SK-N-SH (cell line): ENCODE measurements at regions not wholly inside any gene's neighbourhood (a gene's known extent, or its start where the extent isn't known, plus 50 kb on each side); places are given as distances from the start of the nearest gene placed in this dataset.

Source experiments
- CTCF ChIA-PET: fragments of 300-600, 350-600 bp; formaldehyde crosslinking; extraction: SDS; loops from one replicate; lab custom pipeline; 2021; lab: Yijun Ruan, JAX
- POLR2A ChIA-PET: fragments of 350-600 bp; sonication (Branson Sonifier 250); formaldehyde crosslinking; extraction: SDS; loops from one replicate; lab custom pipeline; 2020; ENCODE audit warnings: antibody characterized with exemption, inconsistent platforms; lab: Yijun Ruan, JAX
- DNase-seq: peaks from one replicate; pipeline ENCODE4 v3.0.0; 2012
- H2AFZ ChIP-seq: fragments of 200-600 bp; sonication (generic); 2 replicates; pipeline ENCODE4 v1.8.1; 2016; ENCODE audit warnings: antibody characterized with exemption, mild to moderate bottlenecking, low read depth
- H3F3A ChIP-seq: fragments of 200-600 bp; sonication (generic); replicated peaks from 2 replicates; pipeline ENCODE3; 2016; ENCODE audit warnings: antibody characterized with exemption, mild to moderate bottlenecking; ENCODE audit not compliant: insufficient read depth
- H3K27ac ChIP-seq, 2 experiments: fragments of 200-500 bp in 1 of 2; fragments of 200-600 bp in 1 of 2; sonication (Bioruptor generic) in 1 of 2; sonication (generic), shearing (Covaris generic) in 1 of 2; 2 replicates each; pipeline versions ENCODE4 v1.5.1 to v1.6.1; 2014 to 2016; ENCODE audit warnings: low read depth in 2 of 2, inconsistent platforms in 1 of 2, low read length in 1 of 2, mild to moderate bottlenecking in 1 of 2, mixed read lengths in 1 of 2
- H3K27me3 ChIP-seq: fragments of 200-600 bp; sonication (generic), shearing (Covaris generic); 2 replicates; pipeline ENCODE4 v1.6.1; 2016; ENCODE audit warnings: mixed run types; ENCODE audit not compliant: insufficient read depth
- H3K36me3 ChIP-seq, 2 experiments: fragments of 200-500 bp in 1 of 2; fragments of 200-600 bp in 1 of 2; sonication (Bioruptor generic) in 1 of 2; sonication (generic) in 1 of 2; replicated peaks in 1 of 2; 2 replicates each; pipeline versions ENCODE3 to v1.5.1; 2014 to 2016; ENCODE audit warnings: low read length in 1 of 2, mild to moderate bottlenecking in 1 of 2; ENCODE audit not compliant: insufficient read depth in 2 of 2, control insufficient read depth in 1 of 2
- H3K4me1 ChIP-seq, 2 experiments: fragments of 200-500 bp in 1 of 2; fragments of 200-600 bp in 1 of 2; sonication (Bioruptor generic) in 1 of 2; sonication (generic), shearing (Covaris generic) in 1 of 2; 2 replicates each; pipeline versions ENCODE4 v1.5.1 to v1.6.1; 2014 to 2016; ENCODE audit warnings: low read depth in 1 of 2, low read length in 1 of 2, mixed run types in 1 of 2; ENCODE audit not compliant: insufficient read depth in 2 of 2, control insufficient read depth in 1 of 2
- H3K4me2 ChIP-seq: fragments of 200-600 bp; sonication (generic), shearing (Covaris generic); 2 replicates; pipeline ENCODE4 v1.6.1; 2017; ENCODE audit warnings: mixed run types
- H3K4me3 ChIP-seq, 2 experiments: fragments of 200-500 bp in 1 of 2; fragments of 200-600 bp in 1 of 2; sonication (Bioruptor generic) in 1 of 2; sonication (generic), shearing (Covaris generic) in 1 of 2; 2 replicates each; pipeline versions ENCODE4 v1.5.1 to v1.8.1; 2014 to 2016; ENCODE audit warnings: low read depth in 2 of 2, inconsistent platforms in 1 of 2, low read length in 1 of 2, mild to moderate bottlenecking in 1 of 2, mixed read lengths in 1 of 2, moderate library complexity in 1 of 2
- H3K79me2 ChIP-seq: fragments of 200-600 bp; sonication (generic); 2 replicates; pipeline ENCODE4 v1.8.1; 2017; ENCODE audit warnings: mild to moderate bottlenecking; ENCODE audit not compliant: insufficient read depth
- H3K9ac ChIP-seq: fragments of 200-600 bp; sonication (generic); 2 replicates; pipeline ENCODE4 v1.6.1; 2017; ENCODE audit warnings: mixed run types
- H3K9me2 ChIP-seq: fragments of 200-600 bp; sonication (generic); 2 replicates; pipeline ENCODE4 v1.6.1; 2017; ENCODE audit warnings: mixed run types
- H3K9me3 ChIP-seq: fragments of 200-600 bp; sonication (generic); 2 replicates; pipeline ENCODE4 v1.6.1; 2017; ENCODE audit warnings: mixed run types, mild to moderate bottlenecking, moderate library complexity
- H4K20me1 ChIP-seq: fragments of 200-600 bp; sonication (generic); 2 replicates; pipeline ENCODE4 v1.6.1; 2017; ENCODE audit warnings: mild to moderate bottlenecking, mixed run types; ENCODE audit not compliant: insufficient read depth
- CHD2 ChIP-seq: fragments of 150-350 bp; IDR thresholded peaks from 2 replicates; pipeline ENCODE4 v1.6.1; 2018; ENCODE audit warnings: low read length; ENCODE audit not compliant: partially characterized antibody
- EZH2phosphoT487 ChIP-seq: fragments of 200-600 bp; sonication (generic); IDR thresholded peaks from 2 replicates; pipeline ENCODE4 v1.6.1; 2017; ENCODE audit warnings: low read depth, mixed run types, mild to moderate bottlenecking, antibody characterized with exemption, moderate library complexity, borderline replicate concordance
- GATA2 ChIP-seq: sonication (generic); formaldehyde crosslinking; IDR thresholded peaks from 2 replicates; pipeline ENCODE4 v1.5.0; 2020; ENCODE audit warnings: mild to moderate bottlenecking, missing genetic modification reagents
- MEF2A ChIP-seq: IDR thresholded peaks from 2 replicates; pipeline ENCODE4 v1.4.0; 2012; ENCODE audit warnings: low read depth, borderline replicate concordance
- MXI1 ChIP-seq: IDR thresholded peaks from 2 replicates; pipeline ENCODE4 v1.6.1; 2012; ENCODE audit warnings: mild to moderate bottlenecking, low read depth, low read length, improper control_type of control experiment
- NRF1 ChIP-seq: IDR thresholded peaks from 2 replicates; pipeline ENCODE4 v1.6.1; 2012; ENCODE audit warnings: low read depth, mild to moderate bottlenecking, low read length
- POLR2AphosphoS5 ChIP-seq: IDR thresholded peaks from 2 replicates; pipeline ENCODE4 v1.6.1; 2012; ENCODE audit warnings: low read depth, low read length
- TAF1 ChIP-seq: IDR thresholded peaks from 2 replicates; pipeline ENCODE4 v1.6.1; 2012; ENCODE audit warnings: low read depth, mild to moderate bottlenecking, low read length, moderate library complexity, borderline replicate concordance
- TEAD4 ChIP-seq: IDR thresholded peaks from 2 replicates; pipeline ENCODE4 v1.4.0; 2012; ENCODE audit warnings: mild to moderate bottlenecking, borderline replicate concordance; ENCODE audit not compliant: insufficient read depth
- USF2 ChIP-seq: fragments of 150-350 bp; IDR thresholded peaks from 2 replicates; pipeline ENCODE4 v1.6.1; 2017; ENCODE audit warnings: antibody characterized with exemption, low read length, low read depth, borderline replicate concordance
- YY1 ChIP-seq: IDR thresholded peaks from 2 replicates; pipeline ENCODE4 v1.4.0; 2012; ENCODE audit warnings: low read depth, mild to moderate bottlenecking
- ZBTB33 ChIP-seq: IDR thresholded peaks from 2 replicates; pipeline ENCODE4 v1.4.0; 2012; ENCODE audit warnings: low read depth, borderline replicate concordance
- WGBS: methylation state at CpG from one replicate; pipeline ENCODE4 v1.1.6; 2017; ENCODE audit warnings: low lambda C conversion rate; 5-methylcytosine and 5-hydroxymethylcytosine counted together

GRCh38 chr3:180825964-180826363 lies 86.5 kb upstream of the FXR1 start:
- Histone ChIP-seq H3K79me2 (no peaks in the 10 kb centered on the region), H3F3A (no peaks in the 10 kb centered on the region), H2AFZ (no peak overlapping the region), H3K27me3 (no peaks in the 10 kb centered on the region), H3K4me2 (no peak overlapping the region), H4K20me1 (no peaks in the 10 kb centered on the region), H3K27ac (no peak overlapping the region), H3K36me3 (no peaks in the 10 kb centered on the region), H3K4me3 (no peak overlapping the region), H3K4me1 (no peaks in the 10 kb centered on the region), H3K9me3 (no peaks in the 10 kb centered on the region), H3K9me2 (no peaks in the 10 kb centered on the region), H3K9ac (no peak overlapping the region)
- no peak for DNase-seq
- ChIA-PET CTCF (no interaction called here), POLR2A (no interaction called here)
- TF ChIP-seq EZH2phosphoT487 (no peak), POLR2AphosphoS5 (no peak), CHD2 (no peak), USF2 (no peak), TEAD4 (no peak), GATA2 (CRISPR knock-in tag) (no peak), TAF1 (no peak), YY1 (no peak), MEF2A (no peak)
- WGBS, result 60% methylated on average over 2 of the region's 2 CpGs

- Histone ChIP-seq H3K9ac (no peak overlapping the region), H3K36me3 (no peaks in the 10 kb centered on the region), H3K4me2 (no peak overlapping the region), H3K79me2 (no peaks in the 10 kb centered on the region), H3K27ac (no peak overlapping the region), H3K9me3 (no peaks in the 10 kb centered on the region), H4K20me1 (no peaks in the 10 kb centered on the region), H3K27me3 (no peaks in the 10 kb centered on the region), H2AFZ (no peak overlapping the region), H3K4me3 (no peak overlapping the region), H3K9me2 (no peaks in the 10 kb centered on the region), H3K4me1 (no peaks in the 10 kb centered on the region), H3F3A (no peaks in the 10 kb centered on the region)
- no peak for DNase-seq
- 20% methylated on average over 3 of the region's 3 CpGs for WGBS
- TF ChIP-seq ZBTB33, result no peak
- no peak for TF ChIP-seq CHD2
- TF ChIP-seq NRF1, result no peak
- TF ChIP-seq MXI1, result no peak
- POLR2A ChIA-PET, result no interaction called here
- CTCF ChIA-PET, result no interaction called here
Measured at GRCh38 chr3:180827171-180827570, 85.3 kb upstream of the FXR1 start.
